Kidney glomerular epithelial cell (primary cell): ENCODE measurements at regions not wholly inside any gene's neighbourhood (a gene's known extent, or its start where the extent isn't known, plus 50 kb on each side); places are given as distances from the start of the nearest gene placed in this dataset.

ENCODE experiments used
- DNase-seq: peaks from one replicate; lab custom pipeline; 2025; lab: John Stamatoyannopoulos, UW

GRCh38 chr4:127155555-127155954 is 477.2 kb upstream of the INTU start:
- DNase-seq = no peak

GRCh38 chr4:127162741-127163140 is 470.0 kb upstream of the INTU start:
- DNase-seq = no peak

- no peak for DNase-seq
These were observed 466.8 kb upstream of the INTU start for GRCh38 chr4:127165971-127166370.

- no peak for DNase-seq
These were observed 458.6 kb upstream of the INTU start for GRCh38 chr4:127174201-127174600.

GRCh38 chr4:127174616-127175015 is 458.1 kb upstream of the INTU start:
- DNase-seq = no peak

GRCh38 chr4:127179256-127180087 is 453.3 kb upstream of the INTU start:
- no peak for DNase-seq

- DNase-seq = no peak
These were observed 451.8 kb upstream of the INTU start for GRCh38 chr4:127181001-127181400.

- DNase-seq = no peak
These were observed 450.1 kb upstream of the INTU start for GRCh38 chr4:127182687-127183086.

GRCh38 chr4:127188847-127189246 is 443.9 kb upstream of the INTU start:
- DNase-seq = no peak

GRCh38 chr4:127194281-127194680 is 438.5 kb upstream of the INTU start:
- DNase-seq = no peak

GRCh38 chr4:127196655-127197352 is 436.0 kb upstream of the INTU start:
- DNase-seq = no peak

- peak; percentile 86 for DNase-seq
These were observed 429.1 kb upstream of the INTU start for GRCh38 chr4:127203562-127204200.

- DNase-seq = no peak
These were observed 428.4 kb upstream of the INTU start for GRCh38 chr4:127204322-127204721.

GRCh38 chr4:127209580-127210095 is 423.1 kb upstream of the INTU start:
- DNase-seq = no peak

GRCh38 chr4:127210893-127211649 is 421.7 kb upstream of the INTU start:
- DNase-seq = no peak

- no peak for DNase-seq
These were observed 420.9 kb upstream of the INTU start for GRCh38 chr4:127211650-127212560.

- no peak for DNase-seq
These were observed 420.1 kb upstream of the INTU start for GRCh38 chr4:127212701-127213100.

- DNase-seq = no peak
These were observed 418.7 kb upstream of the INTU start for GRCh38 chr4:127214016-127214415.

- no peak for DNase-seq
These were observed 417.8 kb upstream of the INTU start for GRCh38 chr4:127214931-127215330.

- DNase-seq = no peak
These were observed 415.0 kb upstream of the INTU start for GRCh38 chr4:127217586-127218229.
